ENCODE measurements at regions not wholly inside any gene's neighbourhood (a gene's known extent, or its start where the extent isn't known, plus 50 kb on each side); places are given as distances from the start of the nearest gene placed in this dataset.

GRCh38 chr3:152589644-152590043, 245.3 kb upstream of the P2RY1 start:
- TF ChIP-seq POLR2A (IDR thresholded peaks at IDR 0.05; ENCODE audit: low read length): no peak
- no peak for TF ChIP-seq GATA1 (IDR thresholded peaks at IDR 0.05; ENCODE audit: low read depth, low read length)

Data from erythroblast (primary cell).